ENCODE measurements at regions not wholly inside any gene's neighbourhood (a gene's known extent, or its start where the extent isn't known, plus 50 kb on each side); places are given as distances from the start of the nearest gene placed in this dataset.

- H3K27me3 ChIP-seq (replicated peaks in 1 of 4; ENCODE audit: control insufficient read depth in 3 of 4, extremely low read depth in 1 of 4, insufficient read depth in 3 of 4, low read length in 3 of 4): peaks cover 0 to 3% (median 0%) of the 10 kb centered on the region in 4 experiments; a peak in 2 of 7 replicates
- H2BK120ac ChIP-seq (replicated peaks; ENCODE audit: low read depth, low read length): no peak overlapping the region
- H2AK5ac ChIP-seq (ENCODE audit: low read depth, low read length): no peak overlapping the region
- no peak overlapping the region for H3K4me3 ChIP-seq (ENCODE audit: extremely low read depth in 1 of 4, insufficient read depth in 2 of 4, low read depth in 3 of 4, low read length in 4 of 4)
- H3K18ac ChIP-seq (ENCODE audit: extremely low read depth, low read length): no peak overlapping the region
- POLR2A ChIA-PET (ENCODE audit: partially characterized antibody): no interaction called here
- no peak overlapping the region for H2BK15ac ChIP-seq (ENCODE audit: low read length)
- H3K27ac ChIP-seq (ENCODE audit: low read depth, low read length): no peak overlapping the region
- no peak overlapping the region for H3K9ac ChIP-seq (replicated peaks in 1 of 4; ENCODE audit: extremely low read depth in 1 of 4, low read depth in 3 of 4, low read length in 3 of 4)
- whole genome bisulfite sequencing, 2 experiments (ENCODE audit: extremely low coverage in 1 of 2, insufficient coverage in 1 of 2, insufficient read length in 1 of 2, insufficient replicate concordance in 2 of 2, low coverage in 1 of 2, low lambda C conversion rate in 2 of 2, missing lambda C conversion rate in 1 of 2): 60% methylated on average over 1 of the region's 1 CpG; no CpG with 5 or more reads in 1 of the 2 experiments
- H3K36me3 ChIP-seq (ENCODE audit: control insufficient read depth in 2 of 4, insufficient read depth in 4 of 4, low read length in 3 of 4): no peaks in the 10 kb centered on the region
- no peaks in the 10 kb centered on the region for H3K9me3 ChIP-seq (ENCODE audit: insufficient read depth in 2 of 2, low read depth in 1 of 2, low read length in 1 of 2)
- H2BK5ac ChIP-seq (ENCODE audit: low read depth, low read length): no peak overlapping the region
- H3K23me2 ChIP-seq (ENCODE audit: low read depth, low read length): no peaks in the 10 kb centered on the region
- H2BK20ac ChIP-seq (ENCODE audit: low read length): no peak overlapping the region
- DNase-seq (ENCODE audit: low read depth in 1 of 2, low spot score in 2 of 2) (no peak), FAIRE-seq (peak; percentile 50)
- H2AFZ ChIP-seq (ENCODE audit: low read length): no peak overlapping the region
- no peaks in the 10 kb centered on the region for H3K4me1 ChIP-seq (replicated peaks in 1 of 4; ENCODE audit: control insufficient read depth in 3 of 4, insufficient read depth in 4 of 4, low read length in 3 of 4)
- H3K14ac ChIP-seq (ENCODE audit: insufficient read length): no peak overlapping the region
- H4K5ac ChIP-seq (ENCODE audit: insufficient read length, low read depth, low read length): no peak overlapping the region
- H4K91ac ChIP-seq (replicated peaks; ENCODE audit: insufficient read length, low read length): no peak overlapping the region
- no peak overlapping the region for H3K23ac ChIP-seq (ENCODE audit: insufficient read length)
- H3K4ac ChIP-seq (replicated peaks; ENCODE audit: insufficient read length, low read depth, low read length): no peak overlapping the region
- no peak overlapping the region for H3K56ac ChIP-seq (replicated peaks; ENCODE audit: insufficient read length, low read depth, low read length)
- H3K79me1 ChIP-seq (ENCODE audit: low read depth, low read length): no peaks in the 10 kb centered on the region
- no peaks in the 10 kb centered on the region for H4K20me1 ChIP-seq (replicated peaks in 1 of 2; ENCODE audit: control insufficient read depth in 1 of 2, insufficient read depth in 2 of 2, low read length in 2 of 2)
- H3K79me2 ChIP-seq (ENCODE audit: control insufficient read depth in 1 of 2, insufficient read depth in 2 of 2, low read length in 2 of 2): no peaks in the 10 kb centered on the region
- H3K4me2 ChIP-seq (ENCODE audit: insufficient read depth in 1 of 2, low read depth in 2 of 2, low read length in 2 of 2): no peak overlapping the region
- no peak overlapping the region for H2BK12ac ChIP-seq (ENCODE audit: low read depth, low read length)
- TF ChIP-seq CEBPB (IDR thresholded peaks at IDR 0.05; ENCODE audit: low read depth, low read length) (0 out of 2 replicates have a peak, but pooled peaks have one; percentile 30), JUN (IDR thresholded peaks at IDR 0.05; ENCODE audit: low read depth, low read length) (no peak), CTCF (IDR thresholded peaks at IDR 0.05; ENCODE audit: control extremely low read depth in 1 of 3, insufficient read depth in 1 of 3, low read depth in 1 of 3, low read length in 3 of 3) (peak in 2 of 3 experiments; percentile 43 to 57; a peak in 3 of 4 replicates), USF2 (IDR thresholded peaks at IDR 0.05; ENCODE audit: low read length) (no peak), SIX5 (IDR thresholded peaks at IDR 0.05; ENCODE audit: low read depth, low read length) (no peak), RAD21 (IDR thresholded peaks at IDR 0.05 in 1 of 2, conservative IDR thresholded peaks at IDR 0.05 in 1 of 2; ENCODE audit: low read depth in 2 of 2, low read length in 2 of 2) (peak; percentile 86 to 87), FOSL1 (IDR thresholded peaks at IDR 0.05; ENCODE audit: insufficient read depth, low read depth, low read length) (no peak), SUZ12 (IDR thresholded peaks at IDR 0.05; ENCODE audit: low read length) (no peak), EZH2 (IDR thresholded peaks at IDR 0.05; ENCODE audit: low read depth, low read length, severe bottlenecking) (no peak)
- no peak overlapping the region for H4K8ac ChIP-seq (ENCODE audit: extremely low read depth, insufficient read depth, low read length)
- CTCF ChIA-PET (ENCODE audit: partially characterized antibody): interaction anchor here (0.7 to 2.9 kb wide), 38 partner anchors 13 to 359 kb away, joined by 3 to 28 read pairs (median 4); no protein-coding TSS in a partner anchor
Observed at GRCh38 chr9:38263532-38263931, 129.0 kb upstream of the ALDH1B1 start.

Data from H1 (cell line).